SK-N-SH treated with all-trans-retinoic acid at 6 μM for 48 hours (cell line): ENCODE measurements at regions not wholly inside any gene's neighbourhood (a gene's known extent, or its start where the extent isn't known, plus 50 kb on each side); places are given as distances from the start of the nearest gene placed in this dataset.

Experiments used
- OSR1 ChIP-seq: fragments of 250-450 bp; sonication (Bioruptor Pico); IDR thresholded peaks from 2 replicates; pipeline ENCODE4 v1.8.0; 2022; ENCODE audit warnings: moderate library complexity, mild to moderate bottlenecking, inconsistent platforms
- SNAI2 ChIP-seq: fragments of 250-450 bp; sonication (Bioruptor Pico); IDR thresholded peaks from 2 replicates; pipeline ENCODE4 v1.5.0; 2020; ENCODE audit warnings: mild to moderate bottlenecking, moderate library complexity
- TOX ChIP-seq: fragments of 250-450 bp; sonication (Bioruptor Pico); IDR thresholded peaks from 2 replicates; pipeline ENCODE4 v1.8.0; 2021; ENCODE audit warnings: mild to moderate bottlenecking, moderate library complexity, borderline replicate concordance
- ZC3H10 ChIP-seq: fragments of 250-450 bp; sonication (Bioruptor Pico); IDR thresholded peaks from 2 replicates; pipeline ENCODE4 v1.5.1; 2021; ENCODE audit warnings: mild to moderate bottlenecking, moderate library complexity
- ZFP3 ChIP-seq: fragments of 250-450 bp; sonication (Bioruptor Pico); IDR thresholded peaks from 2 replicates; pipeline ENCODE4 v1.5.0; 2020; ENCODE audit warnings: mild to moderate bottlenecking, moderate library complexity
- ZFP30 ChIP-seq: fragments of 450-650 bp; formaldehyde crosslinking; IDR thresholded peaks from 2 replicates; pipeline ENCODE4 v1.5.0; 2022; ENCODE audit warnings: mild to moderate bottlenecking, moderate library complexity
- TF ChIP-seq, protein P1 (sequence below): fragments of 250-450 bp; sonication (Bioruptor Pico); IDR thresholded peaks from 2 replicates; pipeline ENCODE4 v1.5.0; 2020; ENCODE audit warnings: mild to moderate bottlenecking, moderate library complexity
- TF ChIP-seq, protein P2 (sequence below): fragments of 250-450 bp; sonication (Bioruptor Pico); IDR thresholded peaks from 2 replicates; pipeline ENCODE4 v1.8.0; 2020; ENCODE audit warnings: mild to moderate bottlenecking, moderate library complexity, borderline replicate concordance

DNA sequence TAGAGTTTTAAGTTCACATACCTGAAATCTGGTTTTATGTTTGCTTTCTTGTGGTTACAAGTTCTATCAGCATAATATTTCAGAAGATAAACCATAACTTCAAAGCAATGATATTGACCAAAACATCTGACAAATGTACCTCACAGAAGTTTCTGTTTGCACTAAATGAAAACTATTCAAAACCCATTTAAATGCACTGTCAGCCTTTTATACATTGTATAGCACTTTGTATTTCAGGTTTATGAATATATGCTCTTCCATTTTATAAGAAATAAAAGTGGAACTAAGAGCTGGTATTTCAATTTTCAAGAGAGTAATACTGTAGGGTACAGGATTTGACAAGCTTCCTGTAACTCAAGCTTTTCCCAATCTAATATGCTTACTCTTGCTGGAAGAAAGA, 388.6 kb upstream of the MBL2 start:
- TF ChIP-seq SNAI2 (CRISPR knock-in tag) (no peak), ZFP3 (CRISPR knock-in tag) (no peak), ZFP30 (no peak), ZC3H10 (CRISPR knock-in tag) (no peak), TOX (CRISPR knock-in tag) (no peak), OSR1 (no peak)
- TF ChIP-seq, protein P1, sequence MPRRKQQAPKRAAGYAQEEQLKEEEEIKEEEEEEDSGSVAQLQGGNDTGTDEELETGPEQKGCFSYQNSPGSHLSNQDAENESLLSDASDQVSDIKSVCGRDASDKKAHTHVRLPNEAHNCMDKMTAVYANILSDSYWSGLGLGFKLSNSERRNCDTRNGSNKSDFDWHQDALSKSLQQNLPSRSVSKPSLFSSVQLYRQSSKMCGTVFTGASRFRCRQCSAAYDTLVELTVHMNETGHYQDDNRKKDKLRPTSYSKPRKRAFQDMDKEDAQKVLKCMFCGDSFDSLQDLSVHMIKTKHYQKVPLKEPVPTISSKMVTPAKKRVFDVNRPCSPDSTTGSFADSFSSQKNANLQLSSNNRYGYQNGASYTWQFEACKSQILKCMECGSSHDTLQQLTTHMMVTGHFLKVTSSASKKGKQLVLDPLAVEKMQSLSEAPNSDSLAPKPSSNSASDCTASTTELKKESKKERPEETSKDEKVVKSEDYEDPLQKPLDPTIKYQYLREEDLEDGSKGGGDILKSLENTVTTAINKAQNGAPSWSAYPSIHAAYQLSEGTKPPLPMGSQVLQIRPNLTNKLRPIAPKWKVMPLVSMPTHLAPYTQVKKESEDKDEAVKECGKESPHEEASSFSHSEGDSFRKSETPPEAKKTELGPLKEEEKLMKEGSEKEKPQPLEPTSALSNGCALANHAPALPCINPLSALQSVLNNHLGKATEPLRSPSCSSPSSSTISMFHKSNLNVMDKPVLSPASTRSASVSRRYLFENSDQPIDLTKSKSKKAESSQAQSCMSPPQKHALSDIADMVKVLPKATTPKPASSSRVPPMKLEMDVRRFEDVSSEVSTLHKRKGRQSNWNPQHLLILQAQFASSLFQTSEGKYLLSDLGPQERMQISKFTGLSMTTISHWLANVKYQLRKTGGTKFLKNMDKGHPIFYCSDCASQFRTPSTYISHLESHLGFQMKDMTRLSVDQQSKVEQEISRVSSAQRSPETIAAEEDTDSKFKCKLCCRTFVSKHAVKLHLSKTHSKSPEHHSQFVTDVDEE (CRISPR knock-in tag) = no peak
- TF ChIP-seq, protein P2, sequence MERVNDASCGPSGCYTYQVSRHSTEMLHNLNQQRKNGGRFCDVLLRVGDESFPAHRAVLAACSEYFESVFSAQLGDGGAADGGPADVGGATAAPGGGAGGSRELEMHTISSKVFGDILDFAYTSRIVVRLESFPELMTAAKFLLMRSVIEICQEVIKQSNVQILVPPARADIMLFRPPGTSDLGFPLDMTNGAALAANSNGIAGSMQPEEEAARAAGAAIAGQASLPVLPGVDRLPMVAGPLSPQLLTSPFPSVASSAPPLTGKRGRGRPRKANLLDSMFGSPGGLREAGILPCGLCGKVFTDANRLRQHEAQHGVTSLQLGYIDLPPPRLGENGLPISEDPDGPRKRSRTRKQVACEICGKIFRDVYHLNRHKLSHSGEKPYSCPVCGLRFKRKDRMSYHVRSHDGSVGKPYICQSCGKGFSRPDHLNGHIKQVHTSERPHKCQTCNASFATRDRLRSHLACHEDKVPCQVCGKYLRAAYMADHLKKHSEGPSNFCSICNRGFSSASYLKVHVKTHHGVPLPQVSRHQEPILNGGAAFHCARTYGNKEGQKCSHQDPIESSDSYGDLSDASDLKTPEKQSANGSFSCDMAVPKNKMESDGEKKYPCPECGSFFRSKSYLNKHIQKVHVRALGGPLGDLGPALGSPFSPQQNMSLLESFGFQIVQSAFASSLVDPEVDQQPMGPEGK (CRISPR knock-in tag) = no peak
